DMS79 (cell line): ENCODE measurements at regions not wholly inside any gene's neighbourhood (a gene's known extent, or its start where the extent isn't known, plus 50 kb on each side); places are given as distances from the start of the nearest gene placed in this dataset.
"Not testable (repeated sequence)": the region's sequence is repeated elsewhere in the genome, so short reads cannot be mapped to it uniquely, and the experiment has no call there.

Source experiments
- DNase-seq: peaks from one replicate; lab custom pipeline; 2025; lab: John Stamatoyannopoulos, UW

DNA sequence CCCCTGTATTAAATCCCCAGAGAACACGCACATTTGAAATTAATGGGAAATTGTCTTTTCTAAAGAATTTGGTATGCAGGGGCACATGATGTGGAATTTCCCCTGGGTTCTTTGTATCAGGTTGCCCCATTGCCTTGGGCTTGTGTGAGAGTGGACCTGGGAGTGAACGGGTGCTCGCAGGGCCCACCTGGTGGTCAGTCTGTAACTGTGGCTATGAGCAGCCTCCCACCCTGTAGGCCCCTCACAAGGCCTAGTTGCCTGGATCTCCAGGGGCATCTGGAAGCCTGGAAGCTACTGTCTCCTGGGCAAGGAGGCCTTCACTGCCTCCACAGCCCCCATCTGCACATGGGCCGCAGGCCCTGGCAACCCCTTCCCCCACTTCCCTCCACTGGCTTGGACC, 96.7 kb downstream of the SLC25A47 start:
- DNase-seq = no peak

DNA sequence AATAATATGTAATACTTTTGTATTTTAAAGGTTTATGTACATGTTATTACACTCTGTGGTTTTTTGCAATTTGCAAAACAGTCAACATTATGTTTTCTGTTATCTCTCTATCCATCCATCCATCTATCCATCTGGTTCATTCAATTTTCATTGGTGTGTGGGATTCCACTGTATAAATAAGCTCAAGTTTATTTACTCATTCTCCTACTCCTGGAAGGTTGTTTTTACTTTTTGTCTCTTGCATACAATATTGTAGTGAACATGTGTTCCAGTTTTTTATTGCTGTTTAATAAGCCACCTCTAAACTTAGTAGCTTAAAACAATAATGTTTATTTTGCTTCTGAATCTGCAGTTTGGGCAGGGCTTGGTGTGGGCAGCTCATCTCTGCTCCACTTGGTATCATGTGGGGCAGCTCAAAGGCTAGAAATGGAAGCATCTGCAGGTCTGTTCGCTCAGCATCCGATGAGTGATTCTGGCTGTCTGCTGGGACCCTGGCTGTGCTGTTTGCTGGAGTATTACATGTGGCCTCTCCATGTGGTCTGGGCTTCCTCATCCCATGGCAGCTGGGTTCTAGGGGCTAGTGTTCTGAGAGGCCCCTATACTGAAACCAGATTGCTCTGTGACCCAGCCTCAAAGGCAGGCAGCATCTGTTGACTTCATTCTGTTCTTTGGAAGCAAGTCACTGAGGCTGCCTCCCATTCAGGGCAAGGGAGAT, 98.8 kb downstream of the SLC25A47 start:
- no peak for DNase-seq

DNA sequence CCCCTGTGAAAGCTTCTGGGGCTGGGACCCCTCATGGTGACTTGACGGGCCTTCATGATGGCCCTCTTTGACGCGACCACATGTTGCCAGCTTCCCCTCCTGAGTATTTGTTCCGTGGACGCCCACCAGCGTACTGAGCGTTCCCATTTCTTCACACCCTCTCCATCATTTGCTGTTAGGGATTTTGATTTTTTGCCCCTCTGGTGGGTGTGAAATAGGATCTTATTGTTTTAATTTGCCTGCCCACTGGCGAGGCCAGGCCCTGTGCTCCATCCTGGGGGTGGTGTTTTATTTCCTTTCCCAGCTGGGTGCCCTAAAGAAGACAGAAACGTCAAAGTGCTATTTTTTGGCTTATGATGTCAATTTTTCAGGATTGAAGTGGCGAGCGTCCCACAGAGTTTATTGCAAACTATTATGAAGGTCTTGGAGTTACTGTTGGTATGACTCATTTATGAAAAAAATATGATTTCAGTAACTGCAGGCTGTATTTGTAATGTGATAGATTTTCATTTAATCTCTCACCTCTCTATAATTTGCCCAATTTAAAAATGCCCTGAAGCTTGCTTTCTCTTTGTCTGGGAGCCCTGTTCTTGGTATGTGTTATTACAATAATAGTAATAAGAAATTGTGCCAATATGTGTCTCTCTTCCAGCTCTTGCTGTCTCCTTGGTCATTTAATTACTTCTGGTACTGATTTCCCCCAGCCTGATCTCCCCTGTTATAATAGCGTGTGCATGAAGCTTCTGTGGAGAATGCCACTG, 99.6 kb downstream of the SLC25A47 start:
- DNase-seq = no peak

DNA sequence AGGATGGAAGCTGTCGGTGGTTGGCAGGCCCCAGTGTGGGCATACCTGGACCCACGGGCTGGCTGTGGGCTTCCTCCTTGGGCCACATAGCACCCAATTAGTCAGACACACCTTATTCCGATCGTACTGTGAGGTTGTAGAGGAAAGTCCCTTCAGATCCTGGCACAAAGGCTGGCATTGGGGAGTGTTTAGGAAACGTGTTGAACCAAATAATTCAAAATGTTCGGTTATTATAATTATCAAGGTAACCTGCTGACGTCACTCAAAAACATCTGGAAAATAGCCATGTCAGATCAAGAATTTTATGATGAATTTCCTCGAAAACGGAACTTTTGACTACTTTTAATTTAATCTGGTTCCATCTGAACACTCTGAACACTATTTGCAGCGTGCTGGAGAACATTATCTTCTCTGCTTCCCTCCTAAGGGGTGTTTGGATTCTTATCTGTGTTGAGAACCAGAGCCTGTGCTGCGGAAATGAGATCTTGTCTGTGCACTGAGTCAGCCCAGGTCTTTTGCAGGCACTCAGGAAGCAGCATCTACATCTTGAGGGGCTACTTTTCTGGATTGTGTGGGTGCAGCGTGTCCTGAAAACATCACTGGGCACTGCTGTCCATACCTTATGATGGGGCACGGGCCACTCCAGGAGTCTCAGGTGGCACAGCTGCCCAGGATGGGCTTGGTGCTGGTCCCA, 100.3 kb downstream of the SLC25A47 start:
- no peak for DNase-seq

DNA sequence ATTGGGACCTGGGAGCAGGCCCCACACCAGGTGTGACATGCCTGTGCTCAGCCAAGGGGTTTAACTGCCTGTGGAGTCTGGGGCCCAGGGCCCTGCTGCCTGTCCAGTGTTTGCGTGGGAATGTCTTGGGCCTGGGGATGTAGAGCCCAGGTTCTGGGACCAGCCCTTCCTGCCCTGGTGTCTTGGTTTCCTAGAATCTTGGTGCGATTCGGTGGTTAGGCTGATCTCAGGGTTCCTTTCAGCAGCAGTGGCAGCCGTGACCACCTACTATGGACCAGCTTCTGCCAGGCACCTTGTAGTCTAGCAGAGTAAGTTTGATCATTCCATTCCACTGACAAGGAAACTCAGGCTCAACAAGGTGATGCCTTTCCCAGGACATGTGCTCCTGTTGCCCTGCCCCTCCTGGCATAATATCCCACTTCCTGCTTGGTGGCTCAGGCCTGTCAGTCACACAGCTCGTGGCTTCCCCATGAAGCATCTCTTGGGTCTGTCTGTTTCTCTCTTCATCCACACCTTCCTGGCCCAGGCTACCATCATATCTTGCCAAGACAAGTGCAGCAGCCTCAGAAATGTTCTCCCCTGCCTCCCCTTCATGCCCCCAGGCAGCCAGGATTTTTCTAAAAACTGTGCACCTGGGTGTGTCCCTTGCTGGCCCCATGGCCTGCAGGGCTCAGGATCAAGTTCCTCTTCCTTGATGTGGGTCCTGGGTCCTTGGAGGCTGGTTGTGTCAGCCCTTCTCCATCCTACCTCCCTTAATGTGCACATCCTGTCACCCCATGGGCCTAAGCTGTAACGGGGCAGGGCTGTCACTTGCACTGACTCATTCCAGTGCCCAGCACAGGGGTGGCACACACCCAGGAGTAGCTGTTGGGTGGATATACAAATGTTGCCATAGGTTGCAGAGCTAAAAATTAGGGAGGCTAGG, 101.6 kb downstream of the SLC25A47 start:
- no peak for DNase-seq

DNA sequence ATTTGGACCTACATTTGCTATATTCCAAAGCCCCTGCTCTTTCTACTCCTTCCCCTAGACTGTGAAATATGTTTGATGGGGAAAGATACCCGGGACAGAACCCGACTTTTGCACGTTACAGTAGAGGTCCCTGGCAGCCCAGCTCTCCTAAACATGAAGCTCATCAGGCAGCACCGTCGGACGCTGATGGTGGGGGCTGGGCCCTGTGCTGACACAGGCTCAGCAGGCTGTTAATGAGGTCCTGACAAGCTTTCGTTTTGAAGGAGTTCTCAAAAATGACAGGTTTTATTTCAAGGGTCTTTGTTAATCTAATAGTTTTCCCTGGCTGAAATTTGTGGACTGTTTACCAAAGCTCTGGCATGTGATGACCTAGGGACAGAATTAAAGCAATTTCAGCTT, 102.3 kb downstream of the SLC25A47 start:
- no peak for DNase-seq

DNA sequence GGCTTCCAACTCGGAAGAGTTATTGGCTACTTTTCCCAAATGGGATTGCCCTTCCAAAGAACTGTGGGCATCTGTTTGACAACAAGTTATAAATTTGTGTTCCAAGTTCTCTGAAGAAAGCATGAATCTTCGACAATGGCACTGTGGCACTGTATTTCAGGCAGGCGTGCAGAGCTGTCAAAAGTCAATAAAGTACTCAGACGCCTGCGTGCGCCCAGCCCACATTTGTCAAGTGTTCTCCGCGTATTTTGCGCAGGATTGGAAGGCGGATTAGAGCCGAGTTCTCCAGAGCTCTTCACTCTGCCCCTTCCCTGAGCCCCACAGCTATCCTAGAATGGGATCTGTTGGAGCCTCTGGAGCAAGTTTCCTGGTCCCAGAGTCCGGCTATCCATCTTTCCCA, 103.2 kb downstream of the SLC25A47 start:
- DNase-seq = no peak

DNA sequence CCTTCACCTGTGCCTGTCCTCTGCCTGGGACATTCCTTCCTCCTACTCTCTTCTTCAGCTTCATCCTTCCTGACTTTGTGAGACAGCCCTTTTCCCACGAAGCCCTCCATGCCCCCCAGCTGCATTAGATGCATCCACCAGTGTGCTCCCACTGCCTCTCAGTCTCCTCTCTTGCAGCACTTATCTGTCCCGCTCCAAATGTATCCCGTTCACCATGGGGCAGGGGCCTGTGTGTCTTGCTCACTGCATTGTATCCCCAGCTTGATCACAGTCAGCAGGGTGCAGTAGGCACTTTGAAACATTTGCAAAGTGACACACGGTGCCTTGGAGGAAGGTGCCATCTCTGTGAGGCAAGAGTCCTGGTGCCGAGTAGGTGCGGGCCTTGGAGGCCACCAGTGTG, 104.0 kb downstream of the SLC25A47 start:
- no peak for DNase-seq

DNA sequence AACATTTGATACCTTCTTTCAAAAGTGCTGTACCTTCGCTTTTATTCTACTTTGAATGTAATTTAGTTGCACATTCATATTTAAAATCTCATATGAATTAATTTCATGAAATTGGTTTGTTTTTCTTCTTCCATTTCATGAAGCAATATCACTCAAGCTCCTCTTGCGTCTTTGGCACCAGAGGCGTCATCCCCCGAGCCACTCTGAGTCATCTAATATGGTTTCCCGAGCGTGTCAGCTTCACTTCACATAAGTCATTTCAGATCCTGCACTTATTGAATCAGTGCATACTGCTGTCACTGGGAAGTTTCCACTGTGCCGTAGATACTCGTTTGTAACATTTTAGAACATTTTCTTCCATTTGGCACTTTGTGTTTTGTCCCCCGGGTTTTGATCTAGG, 105.6 kb downstream of the SLC25A47 start:
- DNase-seq = no peak

DNA sequence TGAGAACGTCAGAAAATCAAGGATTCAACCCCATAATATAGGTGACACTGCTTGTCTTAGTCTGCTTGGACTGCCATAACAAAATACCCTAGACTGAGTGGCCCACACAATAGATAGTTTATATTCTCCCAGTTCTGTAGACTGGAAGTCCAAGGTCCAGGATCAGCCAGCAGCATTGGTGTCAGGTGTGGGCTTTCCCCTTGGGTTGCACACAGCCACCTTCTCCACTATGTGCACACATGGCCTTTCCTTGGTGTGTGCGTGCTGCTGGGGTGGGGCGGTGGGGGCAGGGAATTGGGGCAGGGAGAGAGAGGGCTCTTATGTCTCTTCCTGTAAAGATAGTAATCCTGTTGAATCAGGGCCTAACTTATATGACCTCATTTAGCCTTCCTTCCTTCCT, 106.4 kb downstream of the SLC25A47 start:
- DNase-seq = no peak

DNA sequence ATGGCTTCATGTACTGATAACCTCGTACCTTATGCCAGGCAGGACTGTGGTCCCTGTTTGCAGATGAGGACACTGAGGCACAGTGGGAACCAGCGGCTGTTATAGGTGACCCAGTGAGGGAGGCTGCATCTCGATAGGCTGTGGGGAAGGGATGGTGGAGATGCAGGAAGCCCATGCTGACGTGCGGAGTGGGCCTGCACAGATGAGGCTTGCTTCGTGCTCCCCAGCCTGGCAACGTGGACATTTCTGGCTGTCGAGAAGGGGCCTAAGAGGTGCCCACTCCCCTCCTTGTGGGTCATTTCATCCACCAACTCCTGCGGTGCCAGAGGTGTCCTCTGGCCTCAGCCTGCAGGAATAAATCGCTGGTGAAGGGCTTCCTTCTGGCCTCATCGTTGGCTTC, 107.4 kb downstream of the SLC25A47 start:
- DNase-seq = no peak

DNA sequence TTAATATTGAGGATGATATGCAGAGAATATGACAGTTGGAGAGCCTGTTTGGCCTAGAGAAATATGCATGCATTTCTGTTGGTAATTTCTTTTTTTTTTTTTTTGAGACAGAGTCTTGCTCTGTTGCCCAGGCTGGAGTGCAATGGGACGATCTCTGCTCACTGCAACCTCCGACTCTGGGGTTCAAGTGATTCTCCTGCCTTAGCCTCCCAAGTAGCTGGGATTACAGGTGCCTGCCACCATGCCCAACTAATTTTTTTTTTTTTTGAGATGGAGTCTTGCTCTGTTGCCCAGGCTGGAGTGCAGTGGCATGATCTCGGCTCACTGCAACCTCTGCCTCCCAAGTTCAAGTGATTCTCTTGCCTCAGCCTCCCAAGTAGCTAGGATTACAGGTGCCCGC, 108.3 kb downstream of the SLC25A47 start:
- not testable (repeated sequence) for DNase-seq

DNA sequence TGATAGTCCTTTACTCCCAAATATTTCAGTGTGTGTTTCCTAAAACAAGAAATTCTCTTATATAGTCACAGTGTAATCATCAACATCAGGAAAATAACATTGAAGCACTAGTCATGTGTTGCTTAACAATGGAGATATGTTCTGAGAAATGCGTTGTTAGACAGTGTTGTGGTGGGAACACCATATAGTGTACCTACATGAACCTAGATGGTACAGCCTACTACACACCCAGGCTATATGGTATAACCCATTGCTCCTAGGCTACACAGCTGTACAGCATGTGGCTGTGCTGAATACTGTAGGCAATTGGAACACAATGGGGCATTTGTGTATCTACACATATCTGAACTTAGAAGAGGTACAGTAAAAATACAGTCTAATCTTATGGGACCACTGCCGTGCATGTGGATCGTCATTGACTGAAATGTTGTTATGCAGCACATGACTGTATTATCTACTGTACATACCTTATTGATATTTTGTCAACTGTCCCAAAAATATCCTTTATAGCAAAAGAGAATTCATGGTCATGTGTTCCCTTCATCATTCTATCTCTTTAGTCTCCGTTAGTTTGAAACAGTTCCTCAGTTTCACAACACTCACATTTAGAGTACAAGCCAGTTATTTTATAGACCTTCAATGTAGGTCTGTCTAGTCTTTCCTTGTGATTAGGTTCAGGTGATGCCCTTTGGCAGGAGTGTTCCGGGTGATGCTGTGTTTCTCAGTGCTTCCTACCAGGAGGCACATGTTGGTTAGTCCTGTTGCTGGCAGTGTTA, 109.7 kb downstream of the SLC25A47 start:
- no peak for DNase-seq

DNA sequence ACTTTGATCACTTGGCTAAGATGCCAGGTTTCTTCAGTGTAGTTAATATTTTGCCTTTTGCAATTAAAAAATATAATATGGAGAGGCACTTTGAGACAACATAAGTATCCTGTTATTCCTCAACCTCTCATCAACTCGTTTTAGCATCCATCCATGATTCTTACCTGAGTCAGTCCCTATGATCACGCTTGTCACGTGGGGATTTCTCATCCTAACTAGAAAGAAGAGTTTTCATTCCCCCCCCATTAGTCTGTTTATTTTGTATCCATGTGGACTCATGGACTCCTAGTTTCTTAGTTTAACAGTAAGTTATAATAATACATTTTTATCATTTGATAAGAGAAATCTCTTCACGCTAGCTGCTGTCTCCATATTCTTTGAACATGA, 110.3 kb downstream of the SLC25A47 start:
- no peak for DNase-seq

DNA sequence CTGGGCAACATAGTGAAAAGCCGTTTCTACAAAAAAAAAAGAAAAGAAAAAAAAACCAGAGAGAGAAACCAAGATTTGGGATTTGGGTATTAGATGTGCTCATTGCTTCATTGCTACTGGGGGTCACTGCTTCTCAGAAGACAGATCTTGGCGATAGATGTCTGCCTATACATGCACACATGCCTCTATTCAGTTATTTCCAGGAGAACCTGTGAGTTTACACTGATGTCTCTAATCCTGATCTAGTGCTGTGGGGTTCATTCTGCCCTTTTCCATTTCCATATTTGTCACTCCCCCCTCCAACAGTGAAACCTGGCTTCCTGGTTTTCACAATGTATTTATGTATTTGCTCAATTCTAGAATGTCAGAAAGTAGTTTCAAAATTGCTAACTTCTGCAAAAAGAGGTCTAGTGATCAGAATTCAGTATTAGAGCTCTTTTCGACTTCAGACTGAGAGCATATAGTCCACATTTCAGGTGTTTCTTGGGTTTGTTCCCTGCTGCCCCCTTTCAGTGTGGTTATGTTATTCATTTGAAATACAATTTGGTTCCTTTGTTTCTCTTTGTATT, 111.0 kb downstream of the SLC25A47 start:
- DNase-seq = no peak

DNA sequence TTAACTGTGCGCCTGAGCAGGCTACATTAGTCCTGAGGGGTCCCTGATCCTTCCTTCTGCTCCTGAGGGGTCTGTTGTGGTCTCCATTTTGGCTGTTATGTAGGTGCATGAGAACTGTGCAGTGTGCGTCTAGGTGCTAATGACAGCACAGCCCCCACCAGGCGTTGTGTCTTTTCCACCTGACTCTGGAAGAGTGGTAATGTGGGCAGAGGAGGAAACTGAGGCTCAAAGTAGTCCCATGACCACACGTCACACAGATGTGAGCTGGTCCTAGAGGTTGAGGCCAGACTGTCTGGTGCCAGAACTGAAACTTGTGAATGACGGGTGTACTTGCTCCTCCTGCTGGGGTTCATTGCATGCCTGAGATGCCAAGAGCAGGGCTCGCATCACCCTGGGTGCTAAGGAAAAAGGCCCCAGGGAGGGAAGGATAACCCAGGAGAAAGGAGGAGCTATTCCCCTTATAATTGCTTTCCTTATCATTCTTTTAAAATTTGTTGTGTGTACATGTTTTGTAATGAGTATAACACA, 111.8 kb downstream of the SLC25A47 start:
- DNase-seq = no peak

DNA sequence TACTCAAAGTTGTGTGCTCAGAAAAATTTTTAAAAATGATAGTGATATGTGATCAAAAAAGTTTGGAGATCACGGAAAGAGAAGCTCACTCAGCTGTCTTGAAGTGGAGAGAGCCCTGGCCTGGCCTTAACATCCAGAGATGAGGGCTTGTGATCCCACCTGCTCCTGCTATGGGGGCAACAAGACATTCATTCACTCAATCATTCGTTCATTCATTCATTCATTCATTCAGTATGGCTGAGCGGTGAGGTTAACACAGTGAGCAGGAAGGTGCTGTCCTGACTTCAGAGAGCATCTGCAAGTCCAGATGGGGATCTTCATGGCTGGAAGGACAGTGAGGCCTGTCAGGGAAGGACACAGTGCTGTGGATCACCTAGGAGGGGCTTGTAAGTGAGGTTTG, 112.3 kb downstream of the SLC25A47 start:
- no peak for DNase-seq

DNA sequence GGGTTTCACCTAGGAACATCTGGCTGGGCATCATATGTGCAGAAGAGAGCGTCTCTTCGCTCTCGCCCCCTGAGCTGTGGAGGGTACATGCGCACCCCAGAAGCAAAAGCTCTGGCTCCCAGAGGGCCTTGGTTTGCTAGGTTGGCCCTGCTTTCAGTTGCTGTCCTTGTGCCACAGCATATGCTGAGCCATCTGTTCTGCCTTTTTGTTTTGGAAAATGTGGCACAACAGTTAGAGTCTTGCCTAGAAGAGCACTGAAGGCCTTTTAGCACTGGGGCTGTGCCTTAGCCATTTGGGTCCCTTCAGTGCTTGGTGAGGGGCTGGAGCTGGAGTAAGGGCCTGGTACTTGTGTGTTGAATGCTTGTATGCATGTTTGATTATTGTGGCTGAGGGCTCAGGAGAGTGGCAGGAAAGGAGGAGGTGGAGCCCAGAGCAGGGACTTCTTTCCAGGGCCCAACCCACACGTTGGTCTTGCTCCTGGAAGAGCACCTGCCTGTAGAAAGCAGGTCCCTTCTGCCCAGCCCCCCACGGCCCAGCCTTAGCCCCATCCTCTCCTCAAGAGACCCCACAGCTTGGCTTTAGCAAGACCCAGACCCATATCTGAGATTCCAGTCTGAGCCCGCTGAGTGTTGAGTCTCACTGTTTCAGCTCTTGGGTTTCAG, 113.7 kb downstream of the SLC25A47 start:
- no peak for DNase-seq

DNA sequence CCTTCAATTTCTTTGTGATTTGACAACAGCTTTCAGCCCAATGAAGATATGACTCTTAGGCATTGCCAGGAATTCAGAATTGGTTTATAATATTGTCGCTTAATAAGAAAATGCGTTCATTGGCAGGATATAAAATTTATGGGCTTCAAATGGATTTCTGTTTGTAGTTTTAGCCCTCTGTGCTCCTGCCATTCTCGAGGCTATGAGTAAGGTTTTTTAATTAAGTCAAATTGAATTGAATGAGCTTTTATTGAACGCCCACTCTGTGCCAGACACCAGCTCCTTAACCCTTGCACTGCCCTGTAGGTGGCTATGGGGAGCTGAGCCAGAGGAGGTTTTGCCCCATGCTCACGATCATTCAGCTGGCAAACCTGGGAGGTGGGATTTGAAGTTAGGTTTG, 115.1 kb downstream of the SLC25A47 start:
- DNase-seq = no peak
